Endothelial cell of umbilical vein (primary cell): ENCODE measurements at regions not wholly inside any gene's neighbourhood (a gene's known extent, or its start where the extent isn't known, plus 50 kb on each side); places are given as distances from the start of the nearest gene placed in this dataset.

ENCODE experiments used
- BruUV-seq: library from RNA; stranded (reverse); fragments of 400-500 nt; replicated peaks from 2 replicates; lab custom pipeline; 2021; lab: Mats Ljungman, UMichigan
- CTCF ChIA-PET: fragments of 300-600, 350-600 bp; sonication (Branson Sonifier 250); formaldehyde crosslinking; loops from one replicate; lab custom pipeline; 2021; ENCODE audit warnings: antibody characterized with exemption, inconsistent platforms; lab: Charles Lee
- POLR2A ChIA-PET: fragments of 300-600, 350-600 bp; sonication (Branson Sonifier 250); formaldehyde crosslinking; loops from one replicate; lab custom pipeline; 2021; ENCODE audit warnings: antibody characterized with exemption, inconsistent platforms; lab: Charles Lee
- DNase-seq: peaks from one replicate; pipeline ENCODE4 v3.0.0-alpha.2; 2011; ENCODE audit warnings: low read depth, low spot score
- FAIRE-seq: peaks from 2 replicates; lab custom pipeline; 2011; peaks lifted over from hg19 to GRCh38; lab: Jason Lieb, UNC
- H2AFZ ChIP-seq: 2 replicates; pipeline ENCODE4 v1.6.0; 2012; ENCODE audit warnings: low read depth, low read length, control low read depth, inconsistent platforms
- H3K27ac ChIP-seq: 2 replicates; pipeline ENCODE4 v1.5.1; 2011; ENCODE audit warnings: low read depth, mild to moderate bottlenecking, control low read depth, low read length, moderate library complexity; ENCODE audit not compliant: insufficient read depth
- H3K27me3 ChIP-seq, 2 experiments: 2 replicates each; pipeline versions ENCODE4 v1.6.0 to v1.6.1; 2011; ENCODE audit warnings: low read length in 2 of 2, mixed read lengths in 1 of 2; ENCODE audit not compliant: control insufficient read depth in 2 of 2, insufficient read depth in 2 of 2
- H3K36me3 ChIP-seq, 2 experiments: 2 replicates in 1 of 2; 3 replicates in 1 of 2; pipeline ENCODE4 v1.5.1; 2011; ENCODE audit warnings: low read length in 2 of 2, mild to moderate bottlenecking in 1 of 2, moderate library complexity in 1 of 2; ENCODE audit not compliant: control insufficient read depth in 2 of 2, insufficient read depth in 2 of 2; ENCODE audit errors: extremely low read depth in 1 of 2
- H3K4me1 ChIP-seq: 3 replicates; pipeline ENCODE4 v1.5.1; 2011; ENCODE audit warnings: mild to moderate bottlenecking, low read length; ENCODE audit not compliant: control insufficient read depth, insufficient read depth; ENCODE audit errors: extremely low read depth
- H3K4me2 ChIP-seq: 2 replicates; pipeline ENCODE4 v1.6.1; 2011; ENCODE audit warnings: low read length, control low read depth, mixed read lengths; ENCODE audit not compliant: insufficient read depth
- H3K4me3 ChIP-seq, 3 experiments: fragments of 200-600 bp in 1 of 3; sonication (generic), shearing (Covaris generic) in 1 of 3; replicated peaks in 1 of 3; 2 replicates each; pipeline ENCODE4 v1.5.1; 2011 to 2016; ENCODE audit warnings: control low read depth in 3 of 3, low read length in 3 of 3, mild to moderate bottlenecking in 2 of 3, inconsistent platforms in 1 of 3, low read depth in 1 of 3, moderate library complexity in 1 of 3; ENCODE audit not compliant: insufficient read depth in 1 of 3
- H3K79me2 ChIP-seq: 2 replicates; pipeline ENCODE4 v1.6.0; 2012; ENCODE audit warnings: low read length, inconsistent platforms; ENCODE audit not compliant: control insufficient read depth, insufficient read depth
- H3K9ac ChIP-seq: replicated peaks from 2 replicates; pipeline ENCODE3; 2011; ENCODE audit warnings: low read length, control low read depth; ENCODE audit not compliant: insufficient read depth; ENCODE audit errors: extremely low read depth
- H3K9me1 ChIP-seq: replicated peaks from 3 replicates; pipeline ENCODE4 v1.6.0; 2011; ENCODE audit warnings: mild to moderate bottlenecking, low read length; ENCODE audit not compliant: control insufficient read depth, insufficient read depth; ENCODE audit errors: extremely low read depth
- H3K9me3 ChIP-seq: replicated peaks from 2 replicates; pipeline ENCODE4 v1.5.1; 2012; ENCODE audit warnings: low read length, inconsistent platforms; ENCODE audit not compliant: control insufficient read depth, insufficient read depth
- H4K20me1 ChIP-seq: replicated peaks from 2 replicates; pipeline ENCODE3; 2011; ENCODE audit warnings: mild to moderate bottlenecking, low read length; ENCODE audit not compliant: control insufficient read depth, insufficient read depth; ENCODE audit errors: extremely low read depth
- CTCF ChIP-seq, 2 donors: IDR thresholded peaks; 1 replicate in 1 of 2; 2 replicates in 1 of 2; pipeline ENCODE4 v1.5.1; 2011; ENCODE audit warnings: low read length in 2 of 2, mild to moderate bottlenecking in 2 of 2, moderate library complexity in 2 of 2, control low read depth in 1 of 2, inconsistent platforms in 1 of 2, low read depth in 1 of 2; ENCODE audit not compliant: insufficient read depth in 1 of 2; ENCODE audit errors: extremely low read depth in 1 of 2
- EZH2 ChIP-seq: IDR thresholded peaks from 2 replicates; pipeline ENCODE4 v1.6.1; 2012; ENCODE audit warnings: borderline replicate concordance, low read depth, mild to moderate bottlenecking, moderate library complexity, low read length, inconsistent platforms; ENCODE audit not compliant: severe bottlenecking
- FOS ChIP-seq: IDR thresholded peaks from 2 replicates; pipeline ENCODE4 v1.6.1; 2011; ENCODE audit warnings: mild to moderate bottlenecking, low read length, moderate library complexity, borderline replicate concordance; ENCODE audit not compliant: insufficient read depth
- GATA2 ChIP-seq: IDR thresholded peaks from 2 replicates; pipeline ENCODE4 v1.7.0; 2011; ENCODE audit warnings: low read depth, mild to moderate bottlenecking, moderate library complexity, mixed read lengths, low read length; ENCODE audit not compliant: insufficient read length, insufficient read depth
- JUN ChIP-seq: IDR thresholded peaks from 2 replicates; pipeline ENCODE4 v1.6.1; 2011; ENCODE audit warnings: borderline replicate concordance, low read depth; ENCODE audit not compliant: insufficient read length, insufficient read depth
- MYC ChIP-seq: IDR thresholded peaks from one replicate; pipeline ENCODE4 v1.6.1; 2011; ENCODE audit warnings: mild to moderate bottlenecking, low read depth, low read length
- POLR2A ChIP-seq: IDR thresholded peaks from 2 replicates; pipeline ENCODE4 v1.6.1; 2012; ENCODE audit warnings: low read depth, mild to moderate bottlenecking, control low read depth, low read length
- POLR2AphosphoS5 ChIP-seq: IDR thresholded peaks from 2 replicates; pipeline ENCODE4 v1.6.1; 2012; ENCODE audit warnings: low read depth, mild to moderate bottlenecking, control low read depth, low read length, moderate library complexity; ENCODE audit not compliant: insufficient read depth
- dilution Hi-C: fragments of 300-500 bp; cut with MboI; formaldehyde crosslinking; loops from one replicate; pipeline ENCODE4 v1.15.0; 2019; ENCODE audit warnings: low sequenced_read_pairs; ENCODE audit not compliant: extremely low pct_ligation_motif_present
- intact Hi-C: fragments of 100-400 bp; cut with micrococcal nuclease; formaldehyde crosslinking; loops from one replicate; pipeline ENCODE4 v1.10.0; 2022
- TF ChIP-seq, protein P1 (sequence below): IDR thresholded peaks from 2 replicates; pipeline ENCODE4 v1.6.1; 2011; ENCODE audit not compliant: insufficient read depth, insufficient read length

DNA sequence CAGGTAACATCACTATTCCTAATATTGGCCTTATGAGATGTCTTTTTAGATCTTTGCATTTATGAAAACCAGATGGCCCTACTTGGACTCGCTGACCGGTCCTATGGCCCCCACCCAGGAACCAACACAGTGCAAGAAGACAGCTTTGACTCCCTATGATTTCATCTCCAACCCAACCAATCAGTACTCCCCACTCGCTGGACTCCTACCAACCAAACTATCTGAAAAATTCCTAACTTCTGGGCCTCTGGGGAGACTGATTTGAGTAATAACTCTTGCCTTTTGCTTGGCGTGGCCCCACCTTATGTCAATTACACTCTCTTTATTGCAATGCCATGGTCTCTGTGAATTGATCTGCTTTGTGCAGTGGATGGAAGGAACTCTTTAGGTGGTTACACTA lies 828.9 kb downstream of the CDH11 start:
- TF ChIP-seq GATA2, result no peak
- dilution Hi-C loops, result no loop called here
- H3K4me2 ChIP-seq, result no peak overlapping the region
- ChIA-PET CTCF (no interaction called here), POLR2A (no interaction called here)
- no peaks in the 10 kb centered on the region for H3K9me3 ChIP-seq
- no peaks in the 10 kb centered on the region for H3K9me1 ChIP-seq
- BruUV-seq, result no TSS peak
- H3K4me3 ChIP-seq, result no peak overlapping the region
- H4K20me1 ChIP-seq, result no peaks in the 10 kb centered on the region
- no peak for FAIRE-seq
- no peak overlapping the region for H3K27ac ChIP-seq
- no peak overlapping the region for H3K9ac ChIP-seq
- intact Hi-C loops, result no loop called here
- no peak overlapping the region for H2AFZ ChIP-seq
- no peaks in the 10 kb centered on the region for H3K4me1 ChIP-seq
- no peak for DNase-seq
- no peaks in the 10 kb centered on the region for H3K27me3 ChIP-seq
- no peaks in the 10 kb centered on the region for H3K79me2 ChIP-seq
- H3K36me3 ChIP-seq, result no peaks in the 10 kb centered on the region

- POLR2A ChIA-PET, result no interaction called here
- TF ChIP-seq POLR2A (no peak), FOS (no peak), POLR2AphosphoS5 (no peak), GATA2 (no peak), EZH2 (no peak), JUN (no peak), MYC (no peak), CTCF (IDR thresholded peaks at IDR 0.05; ENCODE audit: extremely low read depth in 1 of 2, insufficient read depth in 1 of 2, low read depth in 1 of 2, low read length in 2 of 2) (no peak)
- TF ChIP-seq, protein P1, sequence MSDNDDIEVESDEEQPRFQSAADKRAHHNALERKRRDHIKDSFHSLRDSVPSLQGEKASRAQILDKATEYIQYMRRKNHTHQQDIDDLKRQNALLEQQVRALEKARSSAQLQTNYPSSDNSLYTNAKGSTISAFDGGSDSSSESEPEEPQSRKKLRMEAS, result no peak
- Histone ChIP-seq H3K36me3 (no peaks in the 10 kb centered on the region), H3K4me3 (no peak overlapping the region), H3K9ac (no peak overlapping the region), H4K20me1 (no peaks in the 10 kb centered on the region), H3K9me1 (no peaks in the 10 kb centered on the region), H3K79me2 (no peaks in the 10 kb centered on the region), H3K9me3 (no peaks in the 10 kb centered on the region), H3K4me2 (no peak overlapping the region), H3K4me1 (no peaks in the 10 kb centered on the region), H3K27ac (no peak overlapping the region), H2AFZ (no peak overlapping the region), H3K27me3 (no peaks in the 10 kb centered on the region)
- no peak for DNase-seq
- BruUV-seq, result no TSS peak
- intact Hi-C loops, result no loop called here
- FAIRE-seq, result no peak
- dilution Hi-C loops, result no loop called here
- CTCF ChIA-PET, result no interaction called here
Observed at GRCh38 chr16:64292161-64292560, 829.7 kb downstream of the CDH11 start.
